NOMO-1 treated with DMSO at 0.1 percent for 48 hours (cell line): ENCODE measurements at regions not wholly inside any gene's neighbourhood (a gene's known extent, or its start where the extent isn't known, plus 50 kb on each side); places are given as distances from the start of the nearest gene placed in this dataset.

Experiments used
- DNase-seq: peaks from one replicate; lab custom pipeline; 2025; ENCODE audit not compliant: unreplicated experiment; lab: John Stamatoyannopoulos, UW

DNA sequence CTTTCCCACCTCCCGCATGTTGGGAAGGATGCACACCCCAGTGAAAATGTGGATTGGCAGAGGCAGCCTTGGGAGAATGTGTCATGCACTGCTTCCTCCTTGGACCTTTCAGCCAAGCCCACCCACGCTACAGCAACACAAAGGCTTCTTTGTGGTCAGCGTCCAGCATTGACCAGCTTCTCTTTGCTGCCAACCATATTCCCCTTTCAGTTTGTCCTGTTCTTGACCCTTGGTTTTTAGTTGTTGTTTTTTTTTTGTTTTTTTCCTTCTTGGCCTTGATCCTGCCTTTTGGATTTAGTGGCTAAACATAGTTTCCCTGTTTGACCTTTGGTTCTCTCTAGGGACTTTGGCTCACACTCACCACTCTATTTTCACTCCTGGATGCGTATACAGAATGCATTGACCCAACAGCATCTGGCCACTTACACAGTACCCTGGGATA is 573.6 kb downstream of the INSC start:
- no peak for DNase-seq

DNA sequence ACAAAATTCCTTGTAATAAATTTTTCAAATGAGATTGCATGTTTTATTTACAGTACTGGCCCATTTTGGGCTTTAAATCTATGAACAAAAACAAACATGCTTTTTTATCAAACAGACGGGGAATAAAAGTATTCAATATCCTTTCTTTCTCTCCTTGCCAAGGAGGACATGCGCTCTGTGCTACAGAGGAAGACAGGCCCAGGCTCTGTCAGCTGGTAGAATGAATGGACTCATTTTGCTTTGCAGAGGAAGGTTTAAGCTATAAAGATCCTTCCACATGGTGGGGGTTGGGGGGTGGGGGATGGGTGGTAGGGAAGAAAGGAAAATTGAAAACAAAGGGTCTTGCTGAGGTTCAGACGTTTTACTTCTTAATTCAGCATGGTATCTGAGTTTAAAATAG is 575.6 kb downstream of the INSC start:
- DNase-seq, result no peak

DNA sequence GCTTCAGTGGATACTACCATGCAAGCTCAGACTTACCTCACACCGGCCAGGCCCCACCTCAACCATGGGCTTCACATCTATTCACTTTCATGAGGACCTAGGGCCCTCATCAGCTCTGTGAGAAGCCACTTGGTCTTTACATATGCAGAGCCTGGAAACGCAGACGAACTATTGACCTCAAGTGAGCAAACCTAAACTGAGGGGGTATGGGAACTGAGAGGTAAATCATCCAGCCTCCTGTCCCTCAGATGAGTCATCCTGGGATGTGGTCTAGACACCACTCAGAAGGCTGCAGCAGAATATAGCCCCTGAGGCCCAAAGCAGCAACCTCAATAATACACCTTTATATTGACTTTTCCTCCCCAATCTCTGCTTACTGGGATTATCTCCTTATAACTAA is 578.0 kb downstream of the INSC start:
- no peak for DNase-seq

DNA sequence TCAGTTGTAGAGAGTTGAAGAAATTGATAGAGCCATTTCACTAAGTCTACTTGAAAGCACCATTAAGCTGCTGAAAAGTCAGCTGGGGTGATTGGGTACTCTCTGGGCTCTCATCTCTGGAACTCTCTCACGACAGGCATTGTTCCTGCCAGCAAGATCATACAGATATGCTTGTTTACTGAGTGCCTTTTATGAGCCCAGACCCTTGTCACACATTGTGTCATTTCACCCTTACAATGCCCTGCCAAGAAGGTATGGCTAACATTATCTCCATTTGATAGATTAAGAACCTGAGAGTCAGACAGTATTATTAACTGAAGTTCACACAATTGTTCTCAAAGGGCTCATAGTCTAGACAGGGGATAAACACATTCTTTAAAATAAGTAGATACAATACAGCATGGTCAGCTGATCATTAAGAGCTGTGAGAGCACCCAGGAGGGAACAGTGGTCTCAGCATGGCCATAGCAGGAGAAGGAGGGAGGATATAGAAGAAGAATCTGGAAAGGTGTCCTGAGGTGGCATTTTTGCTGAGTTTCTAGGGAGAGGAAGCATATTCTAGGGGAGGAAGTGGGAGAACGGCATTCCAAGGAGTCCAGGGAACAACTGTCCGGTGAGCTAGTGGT is 580.5 kb downstream of the INSC start:
- DNase-seq, result no peak

DNA sequence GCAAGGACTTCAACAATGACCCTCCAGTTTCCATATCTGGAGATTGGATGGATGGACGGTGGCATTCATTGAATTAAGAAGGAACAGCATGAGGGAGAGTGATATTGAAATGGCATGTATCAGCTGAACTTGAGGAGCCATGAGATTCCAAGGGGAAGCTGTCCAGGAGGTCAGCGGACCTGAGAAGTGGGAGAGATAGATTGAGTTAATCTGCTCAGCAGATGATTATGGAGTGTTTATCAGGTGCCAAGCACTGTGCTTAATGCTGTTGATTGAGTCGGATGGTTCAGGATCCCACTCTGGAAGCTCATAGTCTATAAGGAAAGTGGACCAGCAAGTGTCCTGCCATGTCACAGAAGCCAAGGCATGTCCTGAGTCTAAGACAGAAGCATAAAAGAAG is 581.3 kb downstream of the INSC start:
- no peak for DNase-seq

DNA sequence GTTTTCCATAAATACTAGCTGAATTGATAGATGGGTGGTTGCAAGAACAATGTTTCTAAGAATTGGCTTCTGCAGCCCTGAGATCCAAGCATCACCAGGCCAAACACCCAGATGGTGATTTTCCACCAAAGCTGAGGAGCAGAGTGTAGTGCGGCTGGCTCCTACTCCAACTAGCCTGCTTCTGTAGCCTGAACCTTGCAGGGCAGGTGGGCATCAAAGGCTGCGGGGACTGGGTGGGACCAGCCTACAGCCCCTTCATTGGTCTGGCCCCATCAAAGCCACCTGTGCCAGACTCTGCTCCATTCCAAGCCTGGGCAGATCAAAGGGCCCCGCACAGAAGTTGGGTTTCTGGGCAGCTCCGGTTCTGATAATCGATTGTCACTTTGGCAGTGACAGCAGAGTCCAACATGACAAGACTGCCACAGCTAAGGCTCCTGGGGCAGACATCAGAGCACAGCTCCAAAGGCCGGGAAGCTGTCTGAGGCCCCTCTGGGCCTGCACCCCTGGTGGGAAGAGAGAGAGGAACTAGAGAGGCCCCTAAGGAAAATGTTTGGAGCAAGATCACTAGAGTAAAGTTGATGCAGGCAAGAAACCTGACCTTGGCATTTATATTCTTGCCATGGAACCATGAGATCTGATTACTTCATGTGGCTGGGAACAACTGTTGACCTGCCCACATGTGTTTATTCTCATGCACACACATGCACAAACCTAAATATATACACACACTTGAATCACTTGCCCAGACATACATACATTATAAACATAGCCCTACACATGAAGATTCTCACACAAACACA is 582.9 kb downstream of the INSC start:
- no peak for DNase-seq

DNA sequence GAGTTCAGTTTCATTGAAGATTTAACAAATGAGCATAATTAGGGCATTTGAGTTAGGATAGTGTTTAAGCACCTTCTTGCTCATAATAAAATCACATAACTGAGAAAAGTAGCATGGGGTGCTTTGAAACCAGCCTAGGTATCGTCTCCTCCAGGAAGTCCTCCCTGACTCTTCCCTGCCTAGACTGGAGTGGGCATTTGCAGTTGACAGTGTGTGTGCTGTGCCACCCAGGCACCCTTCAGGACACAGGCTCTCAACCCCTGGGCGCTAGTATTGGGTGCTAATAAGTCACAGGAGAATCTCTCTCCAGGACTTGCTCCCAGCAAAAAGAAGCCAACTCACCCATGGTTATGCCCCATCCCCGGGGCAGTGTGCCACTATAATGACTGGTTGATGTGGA is 584.1 kb downstream of the INSC start:
- DNase-seq, result no peak

DNA sequence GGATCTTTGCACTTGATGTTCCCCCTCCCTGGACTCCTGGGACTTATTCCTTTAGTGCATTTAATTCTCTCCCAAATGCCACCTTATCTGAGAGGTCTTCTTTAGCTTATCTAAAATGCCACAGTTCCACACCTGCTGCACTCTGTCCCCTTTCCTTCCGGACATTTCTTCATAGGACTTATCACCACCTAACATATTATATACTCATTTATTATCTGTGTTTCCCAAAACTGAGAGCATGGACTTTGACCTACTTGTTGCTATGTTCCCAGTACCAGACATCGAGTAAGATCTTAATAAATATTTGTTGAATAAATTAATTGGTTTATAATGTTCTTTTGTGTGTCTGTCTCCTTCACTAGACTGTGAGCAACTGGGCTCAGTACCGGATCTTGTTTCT is 585.3 kb downstream of the INSC start:
- no peak for DNase-seq

DNA sequence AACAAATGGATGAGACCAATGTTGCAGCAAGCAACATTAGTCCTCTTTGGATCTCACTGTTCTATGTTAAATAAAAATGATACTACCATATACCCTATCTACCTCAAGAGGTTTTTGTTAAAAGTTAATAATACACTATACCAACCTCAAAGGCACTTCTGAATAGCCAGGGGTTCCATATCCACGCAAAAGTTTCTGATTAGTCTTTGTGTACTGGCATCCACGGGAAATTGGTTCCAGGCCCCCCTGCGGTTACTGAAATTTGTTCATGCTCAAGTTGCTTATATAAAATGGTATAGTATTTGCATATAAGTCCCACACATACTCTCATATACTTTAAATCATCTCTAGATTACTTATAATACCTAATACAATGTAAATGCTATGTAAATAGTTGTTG is 585.7 kb downstream of the INSC start:
- DNase-seq, result no peak

DNA sequence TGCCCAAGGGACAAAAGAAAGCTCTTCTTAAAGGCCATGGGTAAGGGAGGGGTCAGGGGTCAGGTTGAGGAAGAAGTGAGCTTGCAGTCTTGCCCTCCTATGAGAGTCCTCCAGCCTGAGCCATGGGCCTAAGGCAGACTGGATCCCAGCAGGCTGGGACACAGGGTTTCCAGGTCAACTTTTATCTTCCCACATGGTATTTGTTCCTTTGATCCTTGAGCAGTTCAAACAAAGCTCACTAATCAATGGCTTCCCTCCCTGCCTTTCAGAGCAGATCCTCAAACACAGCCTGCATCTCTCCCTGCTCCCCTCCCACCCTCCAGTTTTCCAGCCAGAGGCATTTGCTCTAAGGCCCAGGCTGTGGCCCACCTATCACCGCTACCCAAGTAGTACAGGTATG is 589.3 kb downstream of the INSC start:
- DNase-seq, result no peak

DNA sequence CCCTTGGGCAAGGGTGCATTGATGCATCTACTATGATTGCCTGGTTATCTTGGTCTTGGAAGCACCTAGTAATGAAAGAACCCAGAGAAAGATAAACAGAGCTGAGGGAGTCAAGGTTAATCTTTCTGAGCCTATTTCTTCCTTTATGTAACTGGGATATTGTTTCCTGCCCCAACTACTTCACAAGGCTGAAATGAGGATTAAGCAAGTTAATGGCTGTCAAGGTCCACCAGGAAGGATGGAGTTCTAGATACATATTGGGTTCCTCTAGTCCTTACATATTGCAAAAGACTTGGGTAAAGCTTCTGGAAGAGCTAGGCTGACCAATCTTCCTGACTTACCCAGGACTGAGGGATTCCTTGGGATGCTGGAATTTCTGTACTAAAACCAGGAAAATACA is 589.8 kb downstream of the INSC start:
- no peak for DNase-seq

DNA sequence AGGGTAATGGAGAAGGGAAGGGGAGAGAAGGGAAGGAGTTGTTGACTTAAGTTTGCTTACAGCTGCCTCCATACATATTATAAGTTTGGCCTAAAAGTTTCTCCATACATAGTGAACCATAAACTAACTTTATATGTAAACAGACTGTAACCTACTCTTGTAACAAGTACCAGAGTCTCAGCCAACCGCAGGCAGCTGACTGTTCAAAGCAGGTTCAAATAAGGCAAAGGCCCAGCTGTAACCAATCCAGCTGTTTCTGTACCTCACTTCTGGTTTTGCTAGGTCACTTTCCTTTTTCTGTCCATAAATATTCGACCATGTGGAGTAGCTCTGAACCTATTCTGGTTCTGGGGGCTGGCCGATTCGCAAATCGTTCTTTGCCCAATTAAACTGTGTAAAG is 591.2 kb downstream of the INSC start:
- DNase-seq, result no peak

DNA sequence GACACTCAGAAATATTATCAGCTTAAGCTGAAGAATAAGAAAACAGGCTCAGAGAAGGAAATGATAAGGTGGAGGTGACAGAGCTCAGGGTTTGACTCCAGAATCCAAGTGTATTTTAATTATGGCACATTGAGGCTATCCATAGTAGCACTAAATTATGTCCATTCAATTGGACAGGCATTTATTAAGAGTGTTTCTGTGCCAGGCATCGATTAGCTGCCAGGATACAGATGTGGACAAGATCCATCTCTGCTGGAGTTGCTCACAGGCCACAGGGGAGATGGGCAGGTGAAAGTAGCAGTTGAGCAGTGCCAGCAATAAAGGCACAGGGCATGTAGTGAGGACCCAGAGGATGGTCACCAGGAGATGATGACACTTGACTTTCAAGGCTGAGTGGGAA is 592.5 kb downstream of the INSC start:
- DNase-seq, result no peak

DNA sequence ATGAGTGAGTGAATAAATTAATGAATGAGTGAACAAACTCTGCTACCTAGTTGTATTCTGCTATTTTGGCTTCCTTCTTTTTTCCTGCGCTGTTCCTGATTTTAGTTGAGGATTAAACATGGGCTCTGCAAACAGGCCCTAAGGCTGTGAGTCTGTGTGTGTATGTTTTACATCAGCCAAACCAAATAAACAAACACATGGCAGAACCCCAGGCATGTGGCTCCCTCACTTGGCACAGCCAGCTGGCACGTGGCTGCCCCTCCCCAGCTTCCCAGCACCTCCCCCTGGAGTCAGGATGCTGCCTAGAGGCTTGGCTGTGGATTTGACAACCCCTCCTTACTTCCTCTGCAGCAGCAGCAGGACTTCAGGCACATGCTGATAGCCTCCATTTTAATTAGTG is 593.2 kb downstream of the INSC start:
- DNase-seq, result no peak

DNA sequence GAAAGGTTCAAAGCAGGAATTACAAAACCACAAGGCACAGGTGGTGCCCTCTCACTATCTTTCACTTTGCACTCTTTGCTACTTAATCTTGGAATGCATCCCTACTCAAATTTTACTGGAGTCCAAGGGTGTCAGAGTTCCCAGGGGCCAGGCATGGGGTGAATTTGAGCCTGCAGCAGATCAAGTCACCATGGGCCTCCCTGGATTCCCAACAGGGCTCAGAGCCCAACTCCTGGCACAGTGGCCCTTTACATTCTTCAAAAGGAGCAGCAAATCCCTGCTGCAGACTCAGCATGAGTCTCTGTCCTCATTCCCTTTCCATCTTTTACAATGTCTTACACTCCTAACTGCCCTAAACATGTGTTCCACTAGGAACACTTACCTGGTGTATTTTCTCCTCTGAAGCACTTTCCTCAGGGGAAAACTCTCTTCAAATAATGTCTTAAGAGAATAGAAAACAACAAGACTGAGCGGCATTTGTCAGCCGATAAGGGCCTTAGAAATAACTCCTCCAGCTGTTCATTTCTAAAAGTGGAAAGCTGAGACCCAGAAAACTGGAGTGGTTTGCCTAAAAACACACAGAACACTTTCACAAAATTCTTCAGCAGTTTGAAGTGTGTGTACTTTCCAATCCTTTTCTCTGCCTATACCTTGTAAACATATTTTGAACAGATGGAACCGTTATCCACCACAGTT is 596.0 kb downstream of the INSC start:
- no peak for DNase-seq

DNA sequence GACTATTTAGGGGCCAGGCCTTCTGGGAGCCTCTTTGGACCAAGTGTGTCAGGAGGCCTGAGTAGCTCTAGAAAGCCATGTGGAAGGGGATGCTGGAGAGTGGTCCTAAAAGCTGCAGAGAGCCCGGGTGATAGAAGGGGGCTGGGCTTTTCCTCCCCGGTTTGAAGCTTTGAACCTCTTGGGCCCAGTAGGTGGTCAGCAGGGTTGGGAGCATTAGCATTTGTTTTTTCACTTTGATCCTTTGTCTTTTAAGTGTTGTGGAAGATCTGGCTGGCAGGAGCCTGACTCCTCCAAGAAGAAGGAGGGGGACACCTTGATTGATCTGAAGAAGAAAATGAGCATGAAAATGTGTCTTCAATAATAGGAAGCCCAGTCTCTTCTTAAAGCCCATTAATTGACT is 596.6 kb downstream of the INSC start:
- DNase-seq, result no peak

DNA sequence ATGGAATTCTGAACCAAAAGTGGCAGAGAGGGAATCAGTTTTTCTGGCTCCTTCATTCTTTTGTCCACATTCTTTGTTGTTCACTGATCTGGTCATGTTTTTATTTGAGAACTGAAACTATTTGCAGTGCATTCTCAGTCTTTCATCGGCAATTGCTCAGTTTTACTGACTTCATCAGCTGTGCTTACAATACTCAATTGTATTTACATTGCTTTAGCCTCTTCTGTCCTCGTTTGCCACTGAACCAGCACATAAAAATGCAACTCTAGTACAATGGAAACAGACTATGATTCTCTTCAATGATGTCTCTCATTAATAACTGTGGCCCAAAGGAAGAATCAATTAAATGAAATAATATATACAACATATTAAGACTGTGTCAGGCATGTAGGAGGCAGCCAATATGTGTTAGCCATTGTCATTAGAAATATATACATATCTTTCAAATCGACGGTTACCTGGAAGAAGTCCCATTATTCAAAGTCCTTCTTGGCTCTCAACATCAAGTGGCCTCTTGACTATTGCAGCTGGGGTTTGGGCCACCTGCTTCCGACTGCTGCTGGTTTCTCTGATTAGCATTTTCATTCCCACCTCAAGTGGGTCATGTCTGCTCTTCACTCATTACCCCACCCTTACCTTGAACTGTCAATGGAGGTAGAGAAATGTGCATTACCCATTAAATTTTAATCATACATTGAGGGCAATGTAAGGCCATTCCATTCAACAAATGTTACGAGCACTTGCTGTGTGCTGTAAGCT is 600.1 kb downstream of the INSC start:
- DNase-seq, result no peak

DNA sequence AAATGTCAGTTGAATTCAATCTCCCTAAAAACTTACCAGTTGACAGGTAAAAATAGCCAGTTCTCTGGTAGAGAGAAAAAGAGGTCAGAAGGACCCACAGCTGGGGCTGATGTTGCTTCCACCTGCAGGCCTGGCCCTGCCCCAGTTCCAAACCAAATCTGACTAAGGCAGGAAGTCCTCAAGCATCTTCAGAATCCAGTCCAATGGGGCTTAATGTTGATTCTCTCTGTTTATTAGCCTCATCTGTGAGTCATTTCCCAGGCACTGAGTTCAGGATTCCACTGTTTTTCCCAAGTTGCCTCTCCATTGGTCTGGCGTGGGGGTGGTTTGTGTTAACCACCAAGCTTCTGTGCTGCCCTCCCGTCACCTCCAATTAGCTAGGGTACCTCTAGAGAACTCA is 601.8 kb downstream of the INSC start:
- no peak for DNase-seq

DNA sequence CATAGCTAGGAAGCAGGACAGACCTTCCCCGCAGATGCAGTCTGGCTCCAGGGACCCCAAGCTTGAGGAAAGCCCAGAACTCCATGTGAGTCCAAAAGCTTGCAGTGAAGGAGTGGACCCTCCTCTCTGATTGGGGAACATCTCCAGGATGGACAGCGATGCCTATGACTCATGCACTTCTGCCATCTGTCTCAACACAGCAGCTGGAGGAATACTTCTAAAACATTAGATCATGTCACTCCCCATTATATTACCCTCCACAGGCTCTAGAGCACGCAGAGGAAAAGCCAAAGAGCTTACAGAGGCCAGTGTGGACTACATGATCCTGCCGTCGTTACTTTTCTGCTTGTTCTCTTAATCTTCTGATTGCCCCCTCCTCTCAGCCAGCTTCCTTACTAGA is 605.7 kb downstream of the INSC start:
- no peak for DNase-seq

DNA sequence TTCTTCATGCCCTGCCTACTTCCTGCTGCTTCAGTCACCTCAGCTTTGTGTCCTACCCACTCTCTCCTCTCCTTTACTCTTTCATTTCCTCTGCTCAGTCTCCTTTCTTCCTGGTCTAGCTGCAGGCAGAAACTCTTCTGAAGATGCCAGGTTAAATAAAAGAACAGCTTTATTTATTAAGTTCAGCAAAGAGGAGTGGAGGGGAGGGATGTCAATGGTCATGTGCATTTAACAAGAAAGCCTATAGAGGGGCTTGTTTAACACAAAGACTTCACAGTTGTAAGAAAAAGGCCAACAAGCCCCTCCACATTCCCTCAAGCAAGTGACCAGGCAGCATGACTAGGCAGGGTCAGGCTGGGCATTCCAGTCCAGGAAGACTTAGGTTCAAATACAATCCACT is 609.2 kb downstream of the INSC start:
- DNase-seq, result no peak

DNA sequence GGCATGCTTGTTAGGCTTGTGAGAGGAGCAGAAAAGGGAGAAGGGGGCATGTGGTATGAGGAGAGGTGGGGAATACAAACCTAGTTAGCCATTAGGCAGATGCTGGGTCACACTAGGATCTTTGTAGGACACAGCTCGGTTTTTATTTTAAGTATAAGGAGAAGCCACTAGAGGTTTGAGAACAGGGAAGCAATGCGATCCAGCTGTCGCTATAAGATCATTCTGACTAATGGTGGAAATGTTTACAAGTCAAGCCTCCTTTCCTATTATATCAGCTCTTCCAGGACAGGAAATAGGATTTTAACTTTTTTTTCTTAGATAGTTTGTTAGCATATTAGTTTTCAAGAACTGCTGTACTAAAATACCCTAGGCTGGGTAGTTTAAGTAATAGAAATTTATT is 609.9 kb downstream of the INSC start:
- DNase-seq, result no peak

DNA sequence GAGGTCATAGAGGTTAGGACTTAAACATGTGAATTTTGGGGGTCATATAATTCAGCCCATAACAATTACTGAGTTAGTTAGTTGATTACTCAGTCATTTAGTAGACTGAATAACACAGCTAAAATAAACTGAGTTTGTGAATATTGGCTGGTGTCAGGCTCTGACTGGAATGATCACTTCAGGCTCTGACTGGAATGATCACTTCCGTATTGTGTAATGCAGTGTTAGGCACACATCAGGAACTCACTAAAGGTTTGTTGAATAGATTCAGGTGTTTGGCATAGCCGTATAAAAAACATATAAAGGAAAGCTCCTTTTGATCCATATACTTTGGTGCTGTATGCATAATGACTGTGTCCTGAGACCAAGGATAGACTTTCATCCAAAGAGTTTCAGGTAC is 610.5 kb downstream of the INSC start:
- no peak for DNase-seq
